OCI-LY3 (cell line): ENCODE measurements at regions not wholly inside any gene's neighbourhood (a gene's known extent, or its start where the extent isn't known, plus 50 kb on each side); places are given as distances from the start of the nearest gene placed in this dataset.

ENCODE experiments used
- H2AFZ ChIP-seq: fragments of 200-600, 300-600 bp; shearing (Covaris generic); 2 replicates; pipeline ENCODE4 v1.6.0; 2014; ENCODE audit warnings: antibody characterized with exemption, low read depth, low read length
- H3K27ac ChIP-seq: fragments of 200-600, 300-600 bp; sonication (generic); 2 replicates; pipeline ENCODE4 v1.5.1; 2014; ENCODE audit warnings: mild to moderate bottlenecking, low read length, moderate library complexity, mixed read lengths
- H3K27me3 ChIP-seq: fragments of 200-600, 300-600 bp; sonication (generic); 2 replicates; pipeline ENCODE4 v1.6.1; 2014; ENCODE audit warnings: low read depth, low read length, mixed read lengths
- H3K36me3 ChIP-seq: fragments of 200-600, 300-600 bp; sonication (generic); replicated peaks from 2 replicates; pipeline ENCODE3; 2014; ENCODE audit warnings: low read depth, low read length, mixed read lengths
- H3K4me1 ChIP-seq: fragments of 300-600, 200-600 bp; sonication (generic); 2 replicates; pipeline ENCODE4 v1.6.1; 2014; ENCODE audit warnings: low read length, mixed read lengths
- H3K4me2 ChIP-seq: fragments of 200-600, 300-600 bp; sonication (generic); 2 replicates; pipeline ENCODE4 v1.6.1; 2014; ENCODE audit warnings: low read length, mixed read lengths
- H3K4me3 ChIP-seq: fragments of 300-600, 200-600 bp; sonication (generic); 2 replicates; pipeline ENCODE4 v1.5.1; 2014; ENCODE audit warnings: antibody characterized with exemption, mild to moderate bottlenecking, low read length, moderate library complexity
- H3K79me2 ChIP-seq: fragments of 300-600, 200-600 bp; shearing (Covaris generic); 2 replicates; pipeline ENCODE4 v1.6.1; 2014; ENCODE audit warnings: mild to moderate bottlenecking, low read length, mixed read lengths
- H3K9ac ChIP-seq: fragments of 300-600, 200-600 bp; shearing (Covaris generic); 2 replicates; pipeline ENCODE4 v1.6.0; 2014; ENCODE audit warnings: mild to moderate bottlenecking, low read length, moderate library complexity
- H3K9me3 ChIP-seq: fragments of 200-600, 300-600 bp; shearing (Covaris generic); 2 replicates; pipeline ENCODE4 v1.6.1; 2014; ENCODE audit warnings: low read length, mixed read lengths; ENCODE audit not compliant: insufficient read depth
- H4K20me1 ChIP-seq: fragments of 200-600, 300-600 bp; sonication (generic); 2 replicates; pipeline ENCODE4 v1.6.1; 2016; ENCODE audit warnings: low read length, mixed read lengths; ENCODE audit not compliant: insufficient read depth
- CTCF ChIP-seq: fragments of 200-600, 300-600 bp; sonication (generic); IDR thresholded peaks from 2 replicates; pipeline ENCODE4 v1.5.1; 2014; ENCODE audit warnings: antibody characterized with exemption, low read length, low read depth
- EZH2phosphoT487 ChIP-seq: fragments of 200-600 bp; shearing (Covaris generic); IDR thresholded peaks from 2 replicates; pipeline ENCODE4 v1.6.1; 2018; ENCODE audit warnings: antibody characterized with exemption, mixed run types, low read depth

DNA sequence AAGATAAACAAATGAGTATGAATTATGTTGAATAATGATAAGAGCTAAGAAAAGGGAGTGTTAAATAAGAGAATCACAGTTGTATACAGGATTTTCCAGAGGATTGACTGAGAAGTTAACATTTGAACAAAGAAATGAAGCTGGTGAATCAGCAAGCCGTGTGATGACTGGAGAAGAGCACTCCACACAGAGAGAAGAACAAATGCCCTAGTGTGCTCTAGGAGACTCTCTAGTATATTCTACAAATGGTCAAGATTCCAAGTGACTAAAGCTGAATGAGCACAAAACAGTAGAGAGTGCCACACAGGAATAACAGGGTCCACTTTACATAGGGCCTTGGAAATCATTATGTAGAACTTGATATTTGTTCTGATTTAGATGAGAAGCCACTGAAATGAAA, 587.1 kb upstream of the ATXN7L3B start:
- H2AFZ ChIP-seq, result no peak overlapping the region

DNA sequence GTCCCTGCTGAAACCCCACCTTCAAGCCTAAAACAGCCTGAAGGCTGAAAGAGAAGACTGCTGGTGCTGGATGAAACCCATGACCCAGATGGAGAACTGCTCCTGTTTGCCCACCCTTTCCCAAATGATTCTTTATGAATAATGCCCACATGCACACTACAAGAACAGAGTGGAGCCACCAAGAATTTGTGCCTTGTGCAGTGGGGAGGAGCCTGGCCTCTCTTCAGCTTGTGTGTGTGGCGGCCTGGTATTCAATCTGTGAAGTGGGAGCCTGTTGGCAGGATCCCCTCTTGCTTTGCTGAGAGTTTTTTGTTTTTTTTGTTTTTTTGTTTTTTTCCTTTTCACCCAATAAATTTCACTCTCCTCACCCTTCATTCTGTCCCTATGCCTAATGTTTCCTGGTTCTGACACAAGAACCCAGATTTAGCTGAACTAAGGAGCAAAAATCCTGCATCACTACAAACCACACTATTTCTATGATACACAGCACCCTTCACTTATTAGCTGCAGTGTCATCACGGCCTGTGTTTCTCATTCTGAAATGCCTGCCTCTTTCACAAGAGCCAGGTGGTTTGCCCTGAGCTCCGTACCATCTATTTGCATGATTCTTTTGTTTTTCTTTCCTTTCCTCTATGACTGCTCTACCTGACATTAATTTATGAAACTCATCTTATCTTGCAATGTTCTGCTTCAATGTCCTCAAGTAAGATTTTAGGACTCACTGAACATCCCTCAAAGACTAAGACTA, 585.5 kb upstream of the ATXN7L3B start:
- Histone ChIP-seq H3K4me1 (peaks cover 6% of the 10 kb centered on the region), H3K9ac (no peak overlapping the region), H3K36me3 (no peaks in the 10 kb centered on the region), H3K27ac (no peak overlapping the region), H4K20me1 (no peaks in the 10 kb centered on the region), H3K27me3 (no peaks in the 10 kb centered on the region), H3K4me3 (no peak overlapping the region), H3K79me2 (no peaks in the 10 kb centered on the region), H3K9me3 (no peaks in the 10 kb centered on the region), H2AFZ (no peak overlapping the region), H3K4me2 (no peak overlapping the region)
- no peak for TF ChIP-seq EZH2phosphoT487
- TF ChIP-seq CTCF, result no peak

More for the DNA sequence above, 587.1 kb upstream of the ATXN7L3B start:
- H3K9ac ChIP-seq, result no peak overlapping the region
- no peaks in the 10 kb centered on the region for H3K36me3 ChIP-seq
- H3K79me2 ChIP-seq, result no peaks in the 10 kb centered on the region
- no peak overlapping the region for H3K27ac ChIP-seq
- peaks cover 9% of the 10 kb centered on the region for H3K4me1 ChIP-seq
- no peaks in the 10 kb centered on the region for H4K20me1 ChIP-seq
- no peak for TF ChIP-seq EZH2phosphoT487
- no peak for TF ChIP-seq CTCF
- H3K9me3 ChIP-seq, result no peaks in the 10 kb centered on the region
- no peak overlapping the region for H3K4me3 ChIP-seq
- H3K27me3 ChIP-seq, result no peaks in the 10 kb centered on the region
- H3K4me2 ChIP-seq, result no peak overlapping the region

GRCh38 chr12:73964641-73965040, 573.0 kb upstream of the ATXN7L3B start:
- H3K9ac ChIP-seq, result no peak overlapping the region
- TF ChIP-seq EZH2phosphoT487 (no peak), CTCF (no peak)
- H3K27ac ChIP-seq, result no peak overlapping the region
- H3K9me3 ChIP-seq, result no peaks in the 10 kb centered on the region
- no peaks in the 10 kb centered on the region for H3K36me3 ChIP-seq
- no peak overlapping the region for H3K4me2 ChIP-seq
- H3K27me3 ChIP-seq, result no peaks in the 10 kb centered on the region
- no peak overlapping the region for H3K4me3 ChIP-seq
- H4K20me1 ChIP-seq, result no peaks in the 10 kb centered on the region
- H3K4me1 ChIP-seq, result no peaks in the 10 kb centered on the region
- H3K79me2 ChIP-seq, result no peaks in the 10 kb centered on the region
- H2AFZ ChIP-seq, result no peak overlapping the region

DNA sequence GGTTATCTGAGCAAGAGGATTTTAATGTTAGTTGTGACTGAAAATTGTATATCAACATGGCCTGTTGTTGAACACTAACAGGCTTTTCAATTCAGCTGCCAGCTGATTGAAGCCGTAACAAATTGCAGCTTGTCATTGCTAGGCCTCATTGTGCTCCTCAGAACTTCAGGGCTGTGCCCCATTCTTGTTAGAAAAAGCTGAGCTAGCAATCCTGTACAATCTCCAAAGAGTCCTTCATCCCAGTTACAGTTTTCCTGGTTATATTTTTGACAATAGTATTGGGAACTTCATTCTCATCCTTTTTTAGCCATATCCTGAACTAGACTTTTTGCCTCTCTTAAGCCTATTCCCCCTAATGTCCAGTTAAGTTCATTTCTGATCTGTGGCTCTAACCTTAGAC, 564.1 kb upstream of the ATXN7L3B start:
- Histone ChIP-seq H3K79me2 (no peaks in the 10 kb centered on the region), H3K4me1 (no peaks in the 10 kb centered on the region), H3K4me2 (no peak overlapping the region), H3K27ac (no peak overlapping the region), H3K9ac (no peak overlapping the region), H3K9me3 (no peaks in the 10 kb centered on the region), H4K20me1 (no peaks in the 10 kb centered on the region), H3K27me3 (no peaks in the 10 kb centered on the region), H3K36me3 (no peaks in the 10 kb centered on the region), H3K4me3 (no peak overlapping the region), H2AFZ (no peak overlapping the region)
- no peak for TF ChIP-seq EZH2phosphoT487
- no peak for TF ChIP-seq CTCF
